ENCODE measurements at regions not wholly inside any gene's neighbourhood (a gene's known extent, or its start where the extent isn't known, plus 50 kb on each side); places are given as distances from the start of the nearest gene placed in this dataset.

GRCh38 chr14:53386362-53386761, 233.2 kb upstream of the DDHD1 start:
- ChIA-PET POLR2A (no interaction called here), CTCF (no interaction called here)
- Mint-ChIP-seq H3K9me3 (peaks cover 0 to 1% (median 0%) of the 10 kb centered on the region in 11 donors), H3K27ac (no peak overlapping the region), H3K36me3 (peaks cover 0 to 7% (median 0%) of the 10 kb centered on the region in 5 donors), H3K4me3 (no peak overlapping the region), H3K4me1 (peaks cover 0 to 1% (median 0%) of the 10 kb centered on the region in 7 donors), H3K27me3 (no peaks in the 10 kb centered on the region)
- DNase-seq (no peak), ATAC-seq (no peak)
- intact Hi-C loops (cut with micrococcal nuclease), result no loop called here
- Histone ChIP-seq H3K27me3 (ENCODE audit: control insufficient read depth in 2 of 2, insufficient read depth in 2 of 2, low read length in 2 of 2) (no peaks in the 10 kb centered on the region), H3K4me1 (ENCODE audit: control insufficient read depth in 2 of 2, insufficient read depth in 2 of 2, low read length in 2 of 2) (no peaks in the 10 kb centered on the region), H3K9me3 (ENCODE audit: control insufficient read depth in 2 of 3, low read length in 3 of 3) (no peaks in the 10 kb centered on the region), H3K4me3 (ENCODE audit: low read length) (no peak overlapping the region), H3K27ac (ENCODE audit: low read depth, low read length) (no peak overlapping the region), H3K36me3 (ENCODE audit: control insufficient read depth in 2 of 3, insufficient read depth in 3 of 3, low read length in 3 of 3) (no peaks in the 10 kb centered on the region)

GRCh38 chr14:53384536-53384935, 231.4 kb upstream of the DDHD1 start:
- intact Hi-C loops (cut with micrococcal nuclease), result no loop called here
- Mint-ChIP-seq H3K4me1 (peaks cover 0 to 2% (median 0%) of the 10 kb centered on the region in 7 donors), H3K9me3 (no peaks in the 10 kb centered on the region), H3K4me3 (no peak overlapping the region), H3K27ac (no peak overlapping the region), H3K36me3 (peaks cover 0 to 5% (median 0%) of the 10 kb centered on the region in 5 donors), H3K27me3 (no peaks in the 10 kb centered on the region)
- POLR2A ChIA-PET, result no interaction called here
- no peaks in the 10 kb centered on the region for H3K27me3 ChIP-seq (ENCODE audit: control insufficient read depth in 2 of 2, insufficient read depth in 2 of 2, low read length in 2 of 2)
- DNase-seq (no peak), ATAC-seq (no peak)
- no peaks in the 10 kb centered on the region for H3K36me3 ChIP-seq (ENCODE audit: control insufficient read depth in 2 of 3, insufficient read depth in 3 of 3, low read length in 3 of 3)
- no peak overlapping the region for H3K4me3 ChIP-seq (ENCODE audit: low read length)
- no peaks in the 10 kb centered on the region for H3K4me1 ChIP-seq (ENCODE audit: control insufficient read depth in 2 of 2, insufficient read depth in 2 of 2, low read length in 2 of 2)
- H3K9me3 ChIP-seq (ENCODE audit: control insufficient read depth in 2 of 3, low read length in 3 of 3), result no peaks in the 10 kb centered on the region
- H3K27ac ChIP-seq (ENCODE audit: low read depth, low read length), result no peak overlapping the region
- CTCF ChIA-PET, result no interaction called here

GRCh38 chr14:53384073-53384472, 230.9 kb upstream of the DDHD1 start:
- CTCF ChIA-PET, result no interaction called here

GRCh38 chr14:53381895-53382294, 228.8 kb upstream of the DDHD1 start:
- Histone ChIP-seq H3K27me3 (ENCODE audit: control insufficient read depth in 2 of 2, insufficient read depth in 2 of 2, low read length in 2 of 2) (no peaks in the 10 kb centered on the region), H3K4me1 (ENCODE audit: control insufficient read depth in 2 of 2, insufficient read depth in 2 of 2, low read length in 2 of 2) (no peaks in the 10 kb centered on the region), H3K4me3 (ENCODE audit: low read length) (no peak overlapping the region), H3K27ac (ENCODE audit: low read depth, low read length) (no peak overlapping the region), H3K9me3 (ENCODE audit: control insufficient read depth in 2 of 3, low read length in 3 of 3) (no peaks in the 10 kb centered on the region), H3K36me3 (ENCODE audit: control insufficient read depth in 2 of 3, insufficient read depth in 3 of 3, low read length in 3 of 3) (no peaks in the 10 kb centered on the region)
- Mint-ChIP-seq H3K9me3 (no peaks in the 10 kb centered on the region), H3K27ac (no peak overlapping the region), H3K36me3 (no peaks in the 10 kb centered on the region), H3K4me3 (no peak overlapping the region), H3K4me1 (peaks cover 0 to 2% (median 0%) of the 10 kb centered on the region in 7 donors), H3K27me3 (no peaks in the 10 kb centered on the region)
- ATAC-seq (peak; percentile 57), DNase-seq (no peak)
- CTCF ChIA-PET, result no interaction called here
- POLR2A ChIA-PET, result no interaction called here
- intact Hi-C loops (cut with micrococcal nuclease), result no loop called here

More at GRCh38 chr14:53384073-53384472, 230.9 kb upstream of the DDHD1 start:
- no peaks in the 10 kb centered on the region for H3K4me1 ChIP-seq (ENCODE audit: control insufficient read depth in 2 of 2, insufficient read depth in 2 of 2, low read length in 2 of 2)
- no peak for ATAC-seq
- no peaks in the 10 kb centered on the region for H3K9me3 ChIP-seq (ENCODE audit: control insufficient read depth in 2 of 3, low read length in 3 of 3)
- H3K4me3 Mint-ChIP-seq, result no peak overlapping the region
- H3K4me1 Mint-ChIP-seq, result peaks cover 0 to 2% (median 0%) of the 10 kb centered on the region in 7 donors
- peaks cover 0 to 5% (median 0%) of the 10 kb centered on the region in 5 donors for H3K36me3 Mint-ChIP-seq
- POLR2A ChIA-PET, result no interaction called here
- no peak overlapping the region for H3K27ac ChIP-seq (ENCODE audit: low read depth, low read length)
- no peaks in the 10 kb centered on the region for H3K27me3 ChIP-seq (ENCODE audit: control insufficient read depth in 2 of 2, insufficient read depth in 2 of 2, low read length in 2 of 2)
- H3K9me3 Mint-ChIP-seq, result no peaks in the 10 kb centered on the region
- no peak overlapping the region for H3K27ac Mint-ChIP-seq
- DNase-seq, result no peak
- H3K27me3 Mint-ChIP-seq, result no peaks in the 10 kb centered on the region
- H3K4me3 ChIP-seq (ENCODE audit: low read length), result no peak overlapping the region
- H3K36me3 ChIP-seq (ENCODE audit: control insufficient read depth in 2 of 3, insufficient read depth in 3 of 3, low read length in 3 of 3), result no peaks in the 10 kb centered on the region
- intact Hi-C loops (cut with micrococcal nuclease), result no loop called here

DNA sequence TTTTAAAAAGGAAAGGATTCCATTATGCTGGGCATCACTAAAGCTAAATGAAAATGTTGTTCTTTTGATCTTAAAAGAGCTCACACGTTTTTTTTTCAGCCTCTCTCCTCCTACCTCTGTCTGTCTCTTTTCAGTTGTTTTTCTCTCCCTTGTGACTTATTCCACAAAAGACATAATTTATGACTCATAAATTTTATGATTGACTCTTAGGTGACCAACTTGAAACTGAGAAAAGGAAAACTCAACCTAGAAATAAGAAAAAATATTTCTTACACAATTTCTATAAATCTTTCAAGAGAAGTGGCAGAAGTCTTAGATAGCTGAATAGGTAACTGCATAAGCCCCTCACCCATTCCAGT, 227.7 kb upstream of the DDHD1 start:
- CTCF ChIA-PET, result no interaction called here

DNA sequence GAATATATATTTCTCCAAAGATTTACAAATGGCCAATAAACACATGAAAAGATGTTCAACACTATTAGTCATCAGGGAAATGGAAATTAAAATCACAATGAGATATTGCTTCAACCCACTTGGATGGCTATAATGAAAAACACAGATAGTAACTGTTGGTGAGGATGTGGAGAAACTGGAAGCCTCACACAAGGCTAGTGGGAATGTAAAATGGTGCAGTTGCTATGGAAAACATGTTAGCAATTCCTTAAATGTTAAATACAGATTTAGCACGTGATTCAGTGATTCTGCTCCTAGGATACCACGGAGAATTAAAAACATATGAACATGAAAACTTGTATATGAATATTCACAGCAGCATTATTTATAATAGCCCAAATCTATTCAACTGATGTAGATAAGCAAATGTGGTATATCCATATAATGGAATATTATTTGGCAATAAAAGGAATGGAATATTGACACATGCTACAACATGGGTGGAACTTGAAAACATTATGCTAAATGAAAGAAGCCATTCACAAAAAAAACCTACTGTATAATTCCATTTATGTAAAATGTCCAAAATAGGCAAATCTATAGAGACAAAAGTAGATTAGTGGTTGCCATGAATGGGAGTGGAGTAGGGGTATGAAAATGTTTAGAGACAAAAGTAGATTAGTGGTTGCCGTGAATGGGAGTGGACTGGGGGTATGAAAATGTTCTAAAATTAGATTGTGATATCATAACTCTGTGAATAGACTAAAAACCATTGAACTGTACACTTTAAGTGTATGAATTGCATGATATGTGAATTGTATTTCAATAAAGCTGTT, 227.1 kb upstream of the DDHD1 start:
- Mint-ChIP-seq H3K27me3 (no peaks in the 10 kb centered on the region), H3K36me3 (no peaks in the 10 kb centered on the region), H3K4me3 (no peak overlapping the region), H3K9me3 (no peaks in the 10 kb centered on the region), H3K27ac (no peak overlapping the region), H3K4me1 (peaks cover 0 to 2% (median 0%) of the 10 kb centered on the region in 7 donors)
- ChIA-PET POLR2A (interaction anchor here (0.6 kb wide), 1 partner anchor 13 kb away, joined by 3 read pairs; no protein-coding TSS in a partner anchor), CTCF (no interaction called here)
- H3K27ac ChIP-seq (ENCODE audit: low read depth, low read length), result no peak overlapping the region
- no peak overlapping the region for H3K4me3 ChIP-seq (ENCODE audit: low read length)
- H3K36me3 ChIP-seq (ENCODE audit: control insufficient read depth in 2 of 3, insufficient read depth in 3 of 3, low read length in 3 of 3), result no peaks in the 10 kb centered on the region
- intact Hi-C loops (cut with micrococcal nuclease), result no loop called here
- ATAC-seq, result no peak
- no peaks in the 10 kb centered on the region for H3K9me3 ChIP-seq (ENCODE audit: control insufficient read depth in 2 of 3, low read length in 3 of 3)
- H3K4me1 ChIP-seq (ENCODE audit: control insufficient read depth in 2 of 2, insufficient read depth in 2 of 2, low read length in 2 of 2), result no peaks in the 10 kb centered on the region
- no peaks in the 10 kb centered on the region for H3K27me3 ChIP-seq (ENCODE audit: control insufficient read depth in 2 of 2, insufficient read depth in 2 of 2, low read length in 2 of 2)
- no peak for DNase-seq

More for the DNA sequence above, 227.7 kb upstream of the DDHD1 start:
- no peaks in the 10 kb centered on the region for H3K9me3 Mint-ChIP-seq
- no peak for DNase-seq
- no peaks in the 10 kb centered on the region for H3K36me3 Mint-ChIP-seq
- no peak overlapping the region for H3K4me3 ChIP-seq (ENCODE audit: low read length)
- no peaks in the 10 kb centered on the region for H3K9me3 ChIP-seq (ENCODE audit: control insufficient read depth in 2 of 3, low read length in 3 of 3)
- POLR2A ChIA-PET, result interaction anchor here (0.6 kb wide), 1 partner anchor 13 kb away, joined by 3 read pairs; no protein-coding TSS in a partner anchor
- H3K27me3 ChIP-seq (ENCODE audit: control insufficient read depth in 2 of 2, insufficient read depth in 2 of 2, low read length in 2 of 2), result no peaks in the 10 kb centered on the region
- H3K27ac ChIP-seq (ENCODE audit: low read depth, low read length), result no peak overlapping the region
- H3K27ac Mint-ChIP-seq, result no peak overlapping the region
- intact Hi-C loops (cut with micrococcal nuclease), result no loop called here
- H3K36me3 ChIP-seq (ENCODE audit: control insufficient read depth in 2 of 3, insufficient read depth in 3 of 3, low read length in 3 of 3), result no peaks in the 10 kb centered on the region
- no peak for ATAC-seq
- no peak overlapping the region for H3K4me3 Mint-ChIP-seq
- H3K27me3 Mint-ChIP-seq, result no peaks in the 10 kb centered on the region
- H3K4me1 Mint-ChIP-seq, result peaks cover 0 to 2% (median 0%) of the 10 kb centered on the region in 7 donors
- H3K4me1 ChIP-seq (ENCODE audit: control insufficient read depth in 2 of 2, insufficient read depth in 2 of 2, low read length in 2 of 2), result no peaks in the 10 kb centered on the region

- ChIA-PET POLR2A (no interaction called here), CTCF (no interaction called here)
- no peaks in the 10 kb centered on the region for H3K4me1 ChIP-seq (ENCODE audit: control insufficient read depth in 2 of 2, insufficient read depth in 2 of 2, low read length in 2 of 2)
- Mint-ChIP-seq H3K27ac (no peak overlapping the region), H3K4me1 (peaks cover 0 to 2% (median 0%) of the 10 kb centered on the region in 7 donors), H3K27me3 (no peaks in the 10 kb centered on the region), H3K4me3 (no peak overlapping the region), H3K36me3 (no peaks in the 10 kb centered on the region), H3K9me3 (no peaks in the 10 kb centered on the region)
- no peaks in the 10 kb centered on the region for H3K9me3 ChIP-seq (ENCODE audit: control insufficient read depth in 2 of 3, low read length in 3 of 3)
- DNase-seq (no peak), ATAC-seq (no peak)
- no peaks in the 10 kb centered on the region for H3K27me3 ChIP-seq (ENCODE audit: control insufficient read depth in 2 of 2, insufficient read depth in 2 of 2, low read length in 2 of 2)
- H3K4me3 ChIP-seq (ENCODE audit: low read length), result no peak overlapping the region
- intact Hi-C loops (cut with micrococcal nuclease), result no loop called here
- no peak overlapping the region for H3K27ac ChIP-seq (ENCODE audit: low read depth, low read length)
- no peaks in the 10 kb centered on the region for H3K36me3 ChIP-seq (ENCODE audit: control insufficient read depth in 2 of 3, insufficient read depth in 3 of 3, low read length in 3 of 3)
These were observed 225.0 kb upstream of the DDHD1 start for GRCh38 chr14:53378142-53378541.
